ENCODE measurements at regions not wholly inside any gene's neighbourhood (a gene's known extent, or its start where the extent isn't known, plus 50 kb on each side); places are given as distances from the start of the nearest gene placed in this dataset.
"Not testable (repeated sequence)": the region's sequence is repeated elsewhere in the genome, so short reads cannot be mapped to it uniquely, and the experiment has no call there.

DNA sequence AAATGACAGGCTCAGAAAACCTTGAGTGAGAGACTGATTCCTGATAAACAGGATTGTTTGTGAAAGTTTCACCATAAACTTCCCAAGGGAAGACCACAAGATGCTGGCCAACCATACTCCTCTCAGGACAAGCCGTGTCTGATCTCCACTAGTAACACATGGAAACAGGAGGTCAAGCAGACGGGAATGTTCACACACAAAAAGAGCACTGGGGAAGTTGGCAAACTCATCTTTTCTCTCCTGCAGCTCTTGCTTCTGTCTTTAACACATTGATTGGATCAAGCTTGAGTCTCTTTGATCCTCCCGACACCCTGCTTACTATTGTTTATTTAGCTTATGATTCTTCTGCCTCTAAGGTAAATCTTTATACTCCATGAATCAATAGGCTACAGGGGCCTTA lies 713.5 kb downstream of the PDCD6IP start:
- Histone ChIP-seq H3K4me2 (ENCODE audit: low read length) (no peak overlapping the region), H3K27ac (ENCODE audit: low read length) (no peak overlapping the region), H3K36me3 (ENCODE audit: insufficient read depth, low read length) (no peaks in the 10 kb centered on the region), H3K9me2 (ENCODE audit: insufficient read depth, low read length) (no peaks in the 10 kb centered on the region), H3F3A (ENCODE audit: insufficient read depth, low read length, poor library complexity, severe bottlenecking) (no peaks in the 10 kb centered on the region), H3K27me3 (ENCODE audit: insufficient read depth, low read depth, low read length) (no peaks in the 10 kb centered on the region), H2AFZ (ENCODE audit: low read depth, low read length) (no peak overlapping the region), H4K20me1 (ENCODE audit: insufficient read depth) (no peaks in the 10 kb centered on the region), H3K9me3 (ENCODE audit: low read length) (no peaks in the 10 kb centered on the region), H3K4me3 (ENCODE audit: low read length) (no peak overlapping the region), H3K79me2 (replicated peaks; ENCODE audit: insufficient read depth, low read length) (no peaks in the 10 kb centered on the region), H3K9ac (ENCODE audit: low read length) (no peak overlapping the region)
- no peak for TF ChIP-seq SMC3 (conservative IDR thresholded peaks at IDR 0.05; ENCODE audit: poor library complexity)
- TF ChIP-seq CTCF (IDR thresholded peaks at IDR 0.05; ENCODE audit: poor library complexity, severe bottlenecking): no peak
- TF ChIP-seq POLR2AphosphoS5 (IDR thresholded peaks at IDR 0.05): no peak
- TF ChIP-seq TAF1 (IDR thresholded peaks at IDR 0.05; ENCODE audit: low read depth): no peak
- TF ChIP-seq MXI1 (conservative IDR thresholded peaks at IDR 0.05; ENCODE audit: poor library complexity, severe bottlenecking): no peak
- TF ChIP-seq RAD21 (conservative IDR thresholded peaks at IDR 0.05): no peak
- no peak for TF ChIP-seq REST (IDR thresholded peaks at IDR 0.05; ENCODE audit: borderline replicate concordance)
- TF ChIP-seq EP300 (conservative IDR thresholded peaks at IDR 0.05; ENCODE audit: poor library complexity, severe bottlenecking): no peak
- TF ChIP-seq EZH2 (IDR thresholded peaks at IDR 0.05; ENCODE audit: borderline replicate concordance, insufficient read depth, low read length, poor library complexity, severe bottlenecking): no peak

DNA sequence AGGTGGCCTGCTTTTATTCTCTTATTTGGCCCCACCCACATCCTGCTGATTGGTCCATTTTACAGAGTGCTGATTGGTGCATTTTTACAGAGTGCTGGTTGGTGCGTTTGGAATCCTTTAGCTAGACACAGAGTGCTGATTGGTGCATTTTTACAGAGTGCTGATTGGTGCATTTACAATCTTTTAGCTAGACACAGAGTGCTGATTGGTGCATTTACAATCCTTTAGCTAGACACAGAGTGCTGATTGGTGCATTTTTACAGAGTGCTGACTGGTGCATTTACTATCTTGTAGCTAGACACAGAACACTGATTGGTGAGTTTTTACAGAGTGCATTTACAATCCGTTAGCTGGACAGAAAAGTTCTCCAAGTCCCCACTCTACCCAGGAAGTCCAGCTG lies 720.6 kb downstream of the PDCD6IP start:
- H3K9me3 ChIP-seq (ENCODE audit: low read length); H3K9me2 ChIP-seq (ENCODE audit: insufficient read depth, low read length); H2AFZ ChIP-seq (ENCODE audit: low read depth, low read length); H3K27me3 ChIP-seq (ENCODE audit: insufficient read depth, low read depth, low read length); H3K9ac ChIP-seq (ENCODE audit: low read length); H3K27ac ChIP-seq (ENCODE audit: low read length); H3K36me3 ChIP-seq (ENCODE audit: insufficient read depth, low read length); H3K4me3 ChIP-seq (ENCODE audit: low read length); H3K4me2 ChIP-seq (ENCODE audit: low read length); H3K79me2 ChIP-seq (replicated peaks; ENCODE audit: insufficient read depth, low read length); H4K20me1 ChIP-seq (ENCODE audit: insufficient read depth); H3F3A ChIP-seq (ENCODE audit: insufficient read depth, low read length, poor library complexity, severe bottlenecking): not testable (repeated sequence)

- Histone ChIP-seq H3K9ac (ENCODE audit: low read length) (no peak overlapping the region), H3K4me3 (ENCODE audit: low read length) (no peak overlapping the region), H4K20me1 (ENCODE audit: insufficient read depth) (no peaks in the 10 kb centered on the region), H2AFZ (ENCODE audit: low read depth, low read length) (no peak overlapping the region), H3K36me3 (ENCODE audit: insufficient read depth, low read length) (no peaks in the 10 kb centered on the region), H3K9me2 (ENCODE audit: insufficient read depth, low read length) (no peaks in the 10 kb centered on the region), H3K27ac (ENCODE audit: low read length) (no peak overlapping the region), H3K79me2 (replicated peaks; ENCODE audit: insufficient read depth, low read length) (no peaks in the 10 kb centered on the region), H3K4me2 (ENCODE audit: low read length) (no peak overlapping the region), H3K9me3 (ENCODE audit: low read length) (no peaks in the 10 kb centered on the region), H3F3A (ENCODE audit: insufficient read depth, low read length, poor library complexity, severe bottlenecking) (no peaks in the 10 kb centered on the region), H3K27me3 (ENCODE audit: insufficient read depth, low read depth, low read length) (no peaks in the 10 kb centered on the region)
- TF ChIP-seq REST (IDR thresholded peaks at IDR 0.05; ENCODE audit: borderline replicate concordance) (no peak), EZH2 (IDR thresholded peaks at IDR 0.05; ENCODE audit: borderline replicate concordance, insufficient read depth, low read length, poor library complexity, severe bottlenecking) (no peak), CTCF (IDR thresholded peaks at IDR 0.05; ENCODE audit: poor library complexity, severe bottlenecking) (no peak), POLR2AphosphoS5 (IDR thresholded peaks at IDR 0.05) (no peak), RAD21 (conservative IDR thresholded peaks at IDR 0.05) (no peak), MXI1 (conservative IDR thresholded peaks at IDR 0.05; ENCODE audit: poor library complexity, severe bottlenecking) (no peak), EP300 (conservative IDR thresholded peaks at IDR 0.05; ENCODE audit: poor library complexity, severe bottlenecking) (no peak), SMC3 (conservative IDR thresholded peaks at IDR 0.05; ENCODE audit: poor library complexity) (no peak), TAF1 (IDR thresholded peaks at IDR 0.05; ENCODE audit: low read depth) (no peak)
Measured at GRCh38 chr3:34531156-34531555, 732.7 kb downstream of the PDCD6IP start.

Data from neural cell (in vitro differentiated cells).